ENCODE measurements at regions not wholly inside any gene's neighbourhood (a gene's known extent, or its start where the extent isn't known, plus 50 kb on each side); places are given as distances from the start of the nearest gene placed in this dataset.

- TF ChIP-seq EZH2phosphoT487 (IDR thresholded peaks at IDR 0.05; ENCODE audit: borderline replicate concordance, low read depth, low read length): no peak
- Histone ChIP-seq H3K79me2 (ENCODE audit: insufficient read depth, low read depth, low read length) (no peaks in the 10 kb centered on the region), H4K20me1 (ENCODE audit: insufficient read depth, low read length) (no peaks in the 10 kb centered on the region), H3K9me2 (ENCODE audit: insufficient read depth, low read length) (no peaks in the 10 kb centered on the region), H2AFZ (ENCODE audit: low read length) (no peak overlapping the region), H3K4me1 (ENCODE audit: insufficient read depth, low read length, poor library complexity, severe bottlenecking) (no peaks in the 10 kb centered on the region), H3K9me3 (ENCODE audit: low read length) (no peaks in the 10 kb centered on the region), H3K36me3 (ENCODE audit: insufficient read depth, low read length) (no peaks in the 10 kb centered on the region), H3K27ac (ENCODE audit: low read depth, low read length, poor library complexity, severe bottlenecking) (no peak overlapping the region), H3K4me2 (ENCODE audit: low read length) (no peak overlapping the region), H3K4me3 (ENCODE audit: low read depth, low read length, poor library complexity, severe bottlenecking) (no peak overlapping the region)
- ChIA-PET POLR2A (no interaction called here), CTCF (ENCODE audit: unreplicated experiment) (no interaction called here)
- DNase-seq (ENCODE audit: low spot score): no peak
- BruUV-seq (replicated peaks): no TSS peak
- intact Hi-C loops (cut with micrococcal nuclease; ENCODE audit: unreplicated experiment): no loop called here
Observed at GRCh38 chr3:24915639-24916038, 421.0 kb upstream of the THRB start.

- no peaks in the 10 kb centered on the region for H3K9me2 ChIP-seq (ENCODE audit: insufficient read depth, low read length)
- no peak overlapping the region for H2AFZ ChIP-seq (ENCODE audit: low read length)
- DNase-seq (ENCODE audit: low spot score): no peak
- H3K27ac ChIP-seq (ENCODE audit: low read depth, low read length, poor library complexity, severe bottlenecking): no peak overlapping the region
- ChIA-PET CTCF (ENCODE audit: unreplicated experiment) (no interaction called here), POLR2A (no interaction called here)
- intact Hi-C loops (cut with micrococcal nuclease; ENCODE audit: unreplicated experiment): no loop called here
- no peak overlapping the region for H3K4me2 ChIP-seq (ENCODE audit: low read length)
- no peaks in the 10 kb centered on the region for H4K20me1 ChIP-seq (ENCODE audit: insufficient read depth, low read length)
- no TSS peak for BruUV-seq (replicated peaks)
- no peak overlapping the region for H3K4me3 ChIP-seq (ENCODE audit: low read depth, low read length, poor library complexity, severe bottlenecking)
- TF ChIP-seq, protein P1, sequence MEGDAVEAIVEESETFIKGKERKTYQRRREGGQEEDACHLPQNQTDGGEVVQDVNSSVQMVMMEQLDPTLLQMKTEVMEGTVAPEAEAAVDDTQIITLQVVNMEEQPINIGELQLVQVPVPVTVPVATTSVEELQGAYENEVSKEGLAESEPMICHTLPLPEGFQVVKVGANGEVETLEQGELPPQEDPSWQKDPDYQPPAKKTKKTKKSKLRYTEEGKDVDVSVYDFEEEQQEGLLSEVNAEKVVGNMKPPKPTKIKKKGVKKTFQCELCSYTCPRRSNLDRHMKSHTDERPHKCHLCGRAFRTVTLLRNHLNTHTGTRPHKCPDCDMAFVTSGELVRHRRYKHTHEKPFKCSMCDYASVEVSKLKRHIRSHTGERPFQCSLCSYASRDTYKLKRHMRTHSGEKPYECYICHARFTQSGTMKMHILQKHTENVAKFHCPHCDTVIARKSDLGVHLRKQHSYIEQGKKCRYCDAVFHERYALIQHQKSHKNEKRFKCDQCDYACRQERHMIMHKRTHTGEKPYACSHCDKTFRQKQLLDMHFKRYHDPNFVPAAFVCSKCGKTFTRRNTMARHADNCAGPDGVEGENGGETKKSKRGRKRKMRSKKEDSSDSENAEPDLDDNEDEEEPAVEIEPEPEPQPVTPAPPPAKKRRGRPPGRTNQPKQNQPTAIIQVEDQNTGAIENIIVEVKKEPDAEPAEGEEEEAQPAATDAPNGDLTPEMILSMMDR (conservative IDR thresholded peaks at IDR 0.05; ENCODE audit: low read length): no peak
- no peak for TF ChIP-seq EZH2phosphoT487 (IDR thresholded peaks at IDR 0.05; ENCODE audit: borderline replicate concordance, low read depth, low read length)
- no peaks in the 10 kb centered on the region for H3K79me2 ChIP-seq (ENCODE audit: insufficient read depth, low read depth, low read length)
- H3K36me3 ChIP-seq (ENCODE audit: insufficient read depth, low read length): no peaks in the 10 kb centered on the region
- no peaks in the 10 kb centered on the region for H3K4me1 ChIP-seq (ENCODE audit: insufficient read depth, low read length, poor library complexity, severe bottlenecking)
- H3K9me3 ChIP-seq (ENCODE audit: low read length): no peaks in the 10 kb centered on the region
Observed at GRCh38 chr3:24917908-24918307, 423.3 kb upstream of the THRB start.

- no peaks in the 10 kb centered on the region for H3K9me3 ChIP-seq (ENCODE audit: low read length)
- POLR2A ChIA-PET: interaction anchor here (0.6 kb wide), 1 partner anchor 510 kb away, joined by 3 read pairs; no protein-coding TSS in a partner anchor
- no peaks in the 10 kb centered on the region for H3K79me2 ChIP-seq (ENCODE audit: insufficient read depth, low read depth, low read length)
- CTCF ChIA-PET (ENCODE audit: unreplicated experiment): no interaction called here
- H2AFZ ChIP-seq (ENCODE audit: low read length): no peak overlapping the region
- no peak for DNase-seq (ENCODE audit: low spot score)
- no peaks in the 10 kb centered on the region for H3K36me3 ChIP-seq (ENCODE audit: insufficient read depth, low read length)
- no peak overlapping the region for H3K4me3 ChIP-seq (ENCODE audit: low read depth, low read length, poor library complexity, severe bottlenecking)
- H4K20me1 ChIP-seq (ENCODE audit: insufficient read depth, low read length): no peaks in the 10 kb centered on the region
- H3K4me2 ChIP-seq (ENCODE audit: low read length): no peak overlapping the region
- H3K27ac ChIP-seq (ENCODE audit: low read depth, low read length, poor library complexity, severe bottlenecking): no peak overlapping the region
- BruUV-seq (replicated peaks): no TSS peak
- TF ChIP-seq EZH2phosphoT487 (IDR thresholded peaks at IDR 0.05; ENCODE audit: borderline replicate concordance, low read depth, low read length): no peak
- TF ChIP-seq, protein P1 (conservative IDR thresholded peaks at IDR 0.05; ENCODE audit: low read length): no peak
- intact Hi-C loops (cut with micrococcal nuclease; ENCODE audit: unreplicated experiment): no loop called here
- H3K4me1 ChIP-seq (ENCODE audit: insufficient read depth, low read length, poor library complexity, severe bottlenecking): no peaks in the 10 kb centered on the region
- no peaks in the 10 kb centered on the region for H3K9me2 ChIP-seq (ENCODE audit: insufficient read depth, low read length)
Observed at GRCh38 chr3:24923570-24923969, 428.9 kb upstream of the THRB start.

Data from OCI-LY7 (cell line).